Brain microvascular endothelial cell (primary cell): ENCODE measurements at regions not wholly inside any gene's neighbourhood (a gene's known extent, or its start where the extent isn't known, plus 50 kb on each side); places are given as distances from the start of the nearest gene placed in this dataset.

Source experiments
- DNase-seq: peaks from one replicate; pipeline ENCODE4 v3.0.0-alpha.2; 2020
- H3K27ac ChIP-seq: fragments of 250-450 bp; sonication (Bioruptor Pico); 2 replicates; pipeline ENCODE4 v1.5.1; 2020; ENCODE audit warnings: mild to moderate bottlenecking, moderate library complexity
- H3K27me3 ChIP-seq: fragments of 250-450 bp; sonication (Bioruptor Pico); replicated peaks from 2 replicates; pipeline ENCODE4 v1.5.1; 2020; ENCODE audit warnings: mild to moderate bottlenecking
- H3K36me3 ChIP-seq: fragments of 250-450 bp; sonication (Bioruptor Pico); replicated peaks from 2 replicates; pipeline ENCODE4 v1.5.1; 2020; ENCODE audit warnings: mild to moderate bottlenecking
- H3K4me3 ChIP-seq: 2 replicates; pipeline ENCODE4 v1.5.1; 2011; ENCODE audit warnings: low read depth, mild to moderate bottlenecking, control low read depth, low read length, moderate library complexity
- in situ Hi-C: cut with HindIII; loops from 2 replicates; pipeline ENCODE4 v1.10.0; 2017; ENCODE audit warnings: low sequenced_read_pairs, low pct_ligation_motif_present
- TF ChIP-seq, protein P1 (sequence below): IDR thresholded peaks from 2 replicates; pipeline ENCODE4 v1.5.1; 2011; ENCODE audit warnings: low read depth, mild to moderate bottlenecking, moderate library complexity, low read length, control low read depth, inconsistent platforms; ENCODE audit errors: missing control alignments

- Histone ChIP-seq H3K27me3 (no peaks in the 10 kb centered on the region), H3K27ac (no peak overlapping the region), H3K36me3 (no peaks in the 10 kb centered on the region), H3K4me3 (no peak overlapping the region)
- no peak for DNase-seq
- in situ Hi-C loops, result no loop called here
- TF ChIP-seq, protein P1, sequence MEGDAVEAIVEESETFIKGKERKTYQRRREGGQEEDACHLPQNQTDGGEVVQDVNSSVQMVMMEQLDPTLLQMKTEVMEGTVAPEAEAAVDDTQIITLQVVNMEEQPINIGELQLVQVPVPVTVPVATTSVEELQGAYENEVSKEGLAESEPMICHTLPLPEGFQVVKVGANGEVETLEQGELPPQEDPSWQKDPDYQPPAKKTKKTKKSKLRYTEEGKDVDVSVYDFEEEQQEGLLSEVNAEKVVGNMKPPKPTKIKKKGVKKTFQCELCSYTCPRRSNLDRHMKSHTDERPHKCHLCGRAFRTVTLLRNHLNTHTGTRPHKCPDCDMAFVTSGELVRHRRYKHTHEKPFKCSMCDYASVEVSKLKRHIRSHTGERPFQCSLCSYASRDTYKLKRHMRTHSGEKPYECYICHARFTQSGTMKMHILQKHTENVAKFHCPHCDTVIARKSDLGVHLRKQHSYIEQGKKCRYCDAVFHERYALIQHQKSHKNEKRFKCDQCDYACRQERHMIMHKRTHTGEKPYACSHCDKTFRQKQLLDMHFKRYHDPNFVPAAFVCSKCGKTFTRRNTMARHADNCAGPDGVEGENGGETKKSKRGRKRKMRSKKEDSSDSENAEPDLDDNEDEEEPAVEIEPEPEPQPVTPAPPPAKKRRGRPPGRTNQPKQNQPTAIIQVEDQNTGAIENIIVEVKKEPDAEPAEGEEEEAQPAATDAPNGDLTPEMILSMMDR, result no peak
Observed at GRCh38 chr2:37784071-37784758, 112.8 kb upstream of the CDC42EP3 start.

GRCh38 chr2:37784759-37785149 lies 113.3 kb upstream of the CDC42EP3 start:
- TF ChIP-seq, protein P1, result no peak
- DNase-seq, result no peak
- H3K36me3 ChIP-seq, result no peaks in the 10 kb centered on the region
- no peak overlapping the region for H3K27ac ChIP-seq
- no peak overlapping the region for H3K4me3 ChIP-seq
- no peaks in the 10 kb centered on the region for H3K27me3 ChIP-seq
- in situ Hi-C loops, result no loop called here

- in situ Hi-C loops, result no loop called here
- TF ChIP-seq, protein P1, result no peak
- Histone ChIP-seq H3K27ac (no peak overlapping the region), H3K27me3 (no peaks in the 10 kb centered on the region), H3K36me3 (no peaks in the 10 kb centered on the region), H3K4me3 (no peak overlapping the region)
- no peak for DNase-seq
Observed at GRCh38 chr2:37786191-37786698, 114.8 kb upstream of the CDC42EP3 start.

- no peaks in the 10 kb centered on the region for H3K36me3 ChIP-seq
- in situ Hi-C loops, result no loop called here
- no peaks in the 10 kb centered on the region for H3K27me3 ChIP-seq
- TF ChIP-seq, protein P1, result no peak
- H3K4me3 ChIP-seq, result no peak overlapping the region
- no peak overlapping the region for H3K27ac ChIP-seq
- DNase-seq, result no peak
Observed at GRCh38 chr2:37786854-37787253, 115.4 kb upstream of the CDC42EP3 start.

- no peak for DNase-seq
- in situ Hi-C loops, result no loop called here
- Histone ChIP-seq H3K27ac (no peak overlapping the region), H3K4me3 (no peak overlapping the region), H3K27me3 (no peaks in the 10 kb centered on the region), H3K36me3 (no peaks in the 10 kb centered on the region)
- TF ChIP-seq, protein P1, result no peak
Observed at GRCh38 chr2:37788602-37789209, 117.3 kb upstream of the CDC42EP3 start.

- Histone ChIP-seq H3K27ac (no peak overlapping the region), H3K27me3 (no peaks in the 10 kb centered on the region), H3K4me3 (no peak overlapping the region), H3K36me3 (no peaks in the 10 kb centered on the region)
- TF ChIP-seq, protein P1, result no peak
- no peak for DNase-seq
- in situ Hi-C loops, result no loop called here
Observed at GRCh38 chr2:37790019-37790418, 118.6 kb upstream of the CDC42EP3 start.
